Esophagus muscularis mucosa (tissue), 4 donors: ENCODE measurements at regions not wholly inside any gene's neighbourhood (a gene's known extent, or its start where the extent isn't known, plus 50 kb on each side); places are given as distances from the start of the nearest gene placed in this dataset.

Experiments
- DNase-seq: peaks from one replicate; pipeline ENCODE4 v3.0.0-alpha.2; 2017; ENCODE audit errors: extremely low spot score
- H3K27ac ChIP-seq, 4 donors: fragments of 200-600 bp; sonication (generic); replicated peaks in 1 of 4; 1 replicate in 3 of 4; 2 replicates in 1 of 4; pipeline ENCODE4 v1.5.1; 2016 to 2019; ENCODE audit warnings: mild to moderate bottlenecking in 1 of 4
- H3K27me3 ChIP-seq, 4 donors: fragments of 200-600 bp; sonication (generic); one replicate each; pipeline versions ENCODE4 v1.5.1 to v1.6.0; 2016 to 2019
- H3K36me3 ChIP-seq, 4 donors: fragments of 200-600 bp; sonication (generic); one replicate each; pipeline ENCODE4 v1.5.1; 2016 to 2019
- H3K4me1 ChIP-seq, 4 donors: fragments of 200-600 bp; sonication (generic); one replicate each; pipeline ENCODE4 v1.5.1; 2016 to 2019
- H3K4me3 ChIP-seq, 4 donors: fragments of 200-600 bp; sonication (generic); 1 replicate in 2 of 4; 2 replicates in 2 of 4; pipeline ENCODE4 v1.5.1; 2016 to 2019; ENCODE audit warnings: mild to moderate bottlenecking in 4 of 4, moderate library complexity in 1 of 4
- H3K9me3 ChIP-seq, 4 donors: fragments of 200-600 bp; sonication (generic); 1 replicate in 3 of 4; 2 replicates in 1 of 4; pipeline ENCODE4 v1.5.1; 2016 to 2019
- CTCF ChIP-seq, 3 experiments: fragments of 200-600 bp in 2 of 3; fragments of 450-650 bp in 1 of 3; sonication (generic) in 2 of 3; IDR thresholded peaks; one replicate each; pipeline ENCODE4 v1.5.1; 2017 to 2019; ENCODE audit warnings: antibody characterized with exemption in 3 of 3, mild to moderate bottlenecking in 2 of 3, moderate library complexity in 1 of 3
- EP300 ChIP-seq: sonication (generic); formaldehyde crosslinking; IDR thresholded peaks from one replicate; pipeline ENCODE4 v1.6.1; 2017; ENCODE audit warnings: antibody characterized with exemption
- POLR2A ChIP-seq: fragments of 450-650 bp; IDR thresholded peaks from one replicate; pipeline ENCODE4 v1.6.1; 2017; ENCODE audit warnings: antibody characterized with exemption, moderate library complexity, mild to moderate bottlenecking, low read depth
- POLR2AphosphoS5 ChIP-seq, 2 donors: sonication (generic); formaldehyde crosslinking; IDR thresholded peaks; one replicate each; pipeline ENCODE4 v1.6.1; 2017; ENCODE audit warnings: antibody characterized with exemption in 2 of 2
- WGBS: methylation state at CpG from one replicate; pipeline ENCODE4 v1.1.5; 2018; 5-methylcytosine and 5-hydroxymethylcytosine counted together
- intact Hi-C: fragments of 100-400 bp; cut with DNase I; formaldehyde crosslinking; loops from one replicate; pipeline ENCODE4 v1.15.1; 2023

- intact Hi-C loops: no loop called here
- Histone ChIP-seq H3K4me3 (no peak overlapping the region), H3K4me1 (no peaks in the 10 kb centered on the region), H3K27me3 (no peaks in the 10 kb centered on the region), H3K9me3 (no peaks in the 10 kb centered on the region), H3K27ac (no peak overlapping the region), H3K36me3 (no peaks in the 10 kb centered on the region)
- TF ChIP-seq CTCF (IDR thresholded peaks at IDR 0.05): no peak
- no peak for TF ChIP-seq EP300
- no peak for TF ChIP-seq POLR2A
- TF ChIP-seq POLR2AphosphoS5 (IDR thresholded peaks at IDR 0.05): no peak
- WGBS: 89% methylated on average over 19 of the region's 22 CpGs
- no peak for DNase-seq
Observed at GRCh38 chr4:133379681-133380438, 230.8 kb downstream of the PCDH10 start.

GRCh38 chr4:133377286-133377685 is 228.2 kb downstream of the PCDH10 start:
- Histone ChIP-seq H3K4me1 (no peaks in the 10 kb centered on the region), H3K4me3 (no peak overlapping the region), H3K9me3 (no peaks in the 10 kb centered on the region), H3K27ac (no peak overlapping the region), H3K36me3 (no peaks in the 10 kb centered on the region), H3K27me3 (no peaks in the 10 kb centered on the region)
- TF ChIP-seq EP300 (no peak), POLR2AphosphoS5 (IDR thresholded peaks at IDR 0.05) (no peak), CTCF (IDR thresholded peaks at IDR 0.05) (no peak)
- WGBS: 95% methylated on average over 2 of the region's 2 CpGs
- intact Hi-C loops: no loop called here
- no peak for DNase-seq

GRCh38 chr4:133372699-133373098 is 223.6 kb downstream of the PCDH10 start:
- 77% methylated on average over 2 of the region's 2 CpGs for WGBS
- no peak for DNase-seq
- Histone ChIP-seq H3K4me1 (no peaks in the 10 kb centered on the region), H3K9me3 (no peaks in the 10 kb centered on the region), H3K27me3 (no peaks in the 10 kb centered on the region), H3K4me3 (no peak overlapping the region), H3K27ac (no peak overlapping the region), H3K36me3 (no peaks in the 10 kb centered on the region)
- intact Hi-C loops: no loop called here
- TF ChIP-seq POLR2AphosphoS5 (IDR thresholded peaks at IDR 0.05) (no peak), CTCF (IDR thresholded peaks at IDR 0.05) (no peak)

- intact Hi-C loops: no loop called here
- Histone ChIP-seq H3K36me3 (no peaks in the 10 kb centered on the region), H3K27me3 (no peaks in the 10 kb centered on the region), H3K9me3 (no peaks in the 10 kb centered on the region), H3K4me3 (no peak overlapping the region), H3K4me1 (no peaks in the 10 kb centered on the region), H3K27ac (no peak overlapping the region)
- no peak for DNase-seq
- TF ChIP-seq CTCF (IDR thresholded peaks at IDR 0.05) (no peak), POLR2A (no peak), EP300 (no peak), POLR2AphosphoS5 (IDR thresholded peaks at IDR 0.05) (no peak)
- WGBS: 94% methylated on average over 3 of the region's 3 CpGs
Observed at GRCh38 chr4:133355633-133356032, 206.5 kb downstream of the PCDH10 start.

- no peak for DNase-seq
- H3K36me3 ChIP-seq: no peaks in the 10 kb centered on the region
- WGBS: 63% methylated on average over 1 of the region's 1 CpG
- no peaks in the 10 kb centered on the region for H3K27me3 ChIP-seq
- no peak overlapping the region for H3K27ac ChIP-seq
- intact Hi-C loops: no loop called here
- TF ChIP-seq CTCF (IDR thresholded peaks at IDR 0.05): no peak
- no peak for TF ChIP-seq POLR2A
- no peak for TF ChIP-seq POLR2AphosphoS5 (IDR thresholded peaks at IDR 0.05)
- no peak for TF ChIP-seq EP300
- peaks cover 0 to 18% (median 0%) of the 10 kb centered on the region in 4 donors for H3K9me3 ChIP-seq
- no peak overlapping the region for H3K4me3 ChIP-seq
- no peaks in the 10 kb centered on the region for H3K4me1 ChIP-seq
Observed at GRCh38 chr4:133347409-133347808, 198.3 kb downstream of the PCDH10 start.
